H1 (cell line): ENCODE measurements at regions not wholly inside any gene's neighbourhood (a gene's known extent, or its start where the extent isn't known, plus 50 kb on each side); places are given as distances from the start of the nearest gene placed in this dataset.

Experiments used
- CTCF ChIA-PET: fragments of 300-600 bp; sonication (Branson Sonifier 250); formaldehyde crosslinking; loops from one replicate; lab custom pipeline; 2021; ENCODE audit not compliant: partially characterized antibody; lab: Charles Lee
- POLR2A ChIA-PET: fragments of 300-600 bp; sonication (Branson Sonifier 250); formaldehyde crosslinking; loops from one replicate; lab custom pipeline; 2021; ENCODE audit warnings: inconsistent platforms; ENCODE audit not compliant: partially characterized antibody; lab: Charles Lee
- DNase-seq, 2 experiments: peaks; one replicate each; pipeline versions ENCODE4 v3.0.0 to v3.0.0-alpha.2; 2010 to 2022; ENCODE audit warnings: low spot score in 2 of 2, low read depth in 1 of 2, mixed read lengths in 1 of 2
- FAIRE-seq: peaks from 2 replicates; lab custom pipeline; 2011; peaks lifted over from hg19 to GRCh38; lab: Jason Lieb, UNC
- H2AFZ ChIP-seq: 2 replicates; pipeline ENCODE4 v1.8.1; 2012; ENCODE audit warnings: low read length, inconsistent platforms
- H2AK5ac ChIP-seq: 2 replicates; pipeline ENCODE4 v1.6.1; 2013; ENCODE audit warnings: low read depth, low read length
- H2BK120ac ChIP-seq: replicated peaks from 2 replicates; pipeline ENCODE3; 2013; ENCODE audit warnings: low read depth, low read length, inconsistent platforms
- H2BK12ac ChIP-seq: 2 replicates; pipeline ENCODE4 v1.6.1; 2013; ENCODE audit warnings: low read depth, low read length
- H2BK15ac ChIP-seq: 2 replicates; pipeline ENCODE4 v1.6.1; 2013; ENCODE audit warnings: low read length
- H2BK20ac ChIP-seq: 2 replicates; pipeline ENCODE4 v1.6.1; 2013; ENCODE audit warnings: low read length
- H2BK5ac ChIP-seq: 2 replicates; pipeline ENCODE4 v1.6.1; 2013; ENCODE audit warnings: low read depth, low read length
- H3K14ac ChIP-seq: 2 replicates; pipeline ENCODE4 v1.6.1; 2013; ENCODE audit warnings: inconsistent platforms; ENCODE audit not compliant: insufficient read length
- H3K18ac ChIP-seq: 2 replicates; pipeline ENCODE4 v1.6.1; 2013; ENCODE audit warnings: low read length; ENCODE audit errors: extremely low read depth
- H3K23ac ChIP-seq: 2 replicates; pipeline ENCODE4 v1.6.1; 2013; ENCODE audit warnings: inconsistent platforms; ENCODE audit not compliant: insufficient read length
- H3K23me2 ChIP-seq: 2 replicates; pipeline ENCODE4 v1.6.1; 2013; ENCODE audit warnings: low read depth, low read length
- H3K27ac ChIP-seq: 2 replicates; pipeline ENCODE4 v1.6.1; 2011; ENCODE audit warnings: low read depth, low read length, inconsistent platforms
- H3K27me3 ChIP-seq, 4 experiments: replicated peaks in 1 of 4; 1 replicate in 1 of 4; 2 replicates in 3 of 4; pipeline versions ENCODE4 v1.6.1 to v1.8.1; 2011 to 2013; ENCODE audit warnings: low read length in 3 of 4, mild to moderate bottlenecking in 3 of 4, inconsistent platforms in 2 of 4, mixed read lengths in 2 of 4, moderate library complexity in 1 of 4; ENCODE audit not compliant: control insufficient read depth in 3 of 4, insufficient read depth in 3 of 4; ENCODE audit errors: extremely low read depth in 1 of 4
- H3K36me3 ChIP-seq, 4 experiments: 2 replicates each; pipeline versions ENCODE4 v1.6.1 to v1.8.1; 2011 to 2013; ENCODE audit warnings: mild to moderate bottlenecking in 4 of 4, low read length in 3 of 4, moderate library complexity in 2 of 4, control low read depth in 1 of 4, inconsistent platforms in 1 of 4; ENCODE audit not compliant: insufficient read depth in 4 of 4, control insufficient read depth in 2 of 4
- H3K4ac ChIP-seq: replicated peaks from 2 replicates; pipeline ENCODE3; 2013; ENCODE audit warnings: low read length, low read depth, mixed read lengths, inconsistent platforms; ENCODE audit not compliant: insufficient read length
- H3K4me1 ChIP-seq, 4 experiments: replicated peaks in 1 of 4; 1 replicate in 1 of 4; 2 replicates in 3 of 4; pipeline versions ENCODE4 v1.6.1 to v1.8.1; 2011 to 2013; ENCODE audit warnings: low read length in 3 of 4, inconsistent platforms in 2 of 4, mixed read lengths in 1 of 4; ENCODE audit not compliant: insufficient read depth in 4 of 4, control insufficient read depth in 3 of 4
- H3K4me2 ChIP-seq, 2 experiments: 2 replicates each; pipeline versions ENCODE4 v1.6.1 to v1.8.1; 2011 to 2013; ENCODE audit warnings: low read depth in 2 of 2, low read length in 2 of 2, control low read depth in 1 of 2, inconsistent platforms in 1 of 2, mild to moderate bottlenecking in 1 of 2; ENCODE audit not compliant: insufficient read depth in 1 of 2
- H3K4me3 ChIP-seq, 4 experiments: fragments of 200-600, 300-600 bp in 1 of 4; sonication (generic), shearing (Covaris generic), sonication (Bioruptor Twin) in 1 of 4; 2 replicates each; pipeline versions ENCODE4 v1.5.1 to v1.8.1; 2011 to 2016; ENCODE audit warnings: low read length in 4 of 4, low read depth in 3 of 4, control low read depth in 2 of 4, inconsistent platforms in 2 of 4, mild to moderate bottlenecking in 2 of 4, mixed read lengths in 1 of 4, moderate library complexity in 1 of 4; ENCODE audit not compliant: insufficient read depth in 2 of 4; ENCODE audit errors: extremely low read depth in 1 of 4
- H3K56ac ChIP-seq: replicated peaks from 2 replicates; pipeline ENCODE3; 2013; ENCODE audit warnings: low read depth, mild to moderate bottlenecking, mixed read lengths, low read length, inconsistent platforms; ENCODE audit not compliant: insufficient read length
- H3K79me1 ChIP-seq: 2 replicates; pipeline ENCODE4 v1.6.1; 2013; ENCODE audit warnings: low read depth, low read length, control low read depth
- H3K79me2 ChIP-seq, 2 experiments: 2 replicates each; pipeline versions ENCODE4 v1.6.1 to v1.8.1; 2012 to 2013; ENCODE audit warnings: low read length in 2 of 2, mild to moderate bottlenecking in 2 of 2, inconsistent platforms in 1 of 2; ENCODE audit not compliant: insufficient read depth in 2 of 2, control insufficient read depth in 1 of 2
- H3K9ac ChIP-seq, 4 experiments: replicated peaks in 1 of 4; 1 replicate in 1 of 4; 2 replicates in 3 of 4; pipeline versions ENCODE4 v1.6.1 to v1.8.1; 2011 to 2013; ENCODE audit warnings: low read depth in 3 of 4, low read length in 3 of 4, control low read depth in 2 of 4, mild to moderate bottlenecking in 2 of 4, moderate library complexity in 2 of 4, inconsistent platforms in 1 of 4; ENCODE audit errors: extremely low read depth in 1 of 4
- H3K9me3 ChIP-seq, 2 experiments: 2 replicates each; pipeline versions ENCODE4 v1.6.1 to v1.8.1; 2012 to 2013; ENCODE audit warnings: mild to moderate bottlenecking in 2 of 2, moderate library complexity in 2 of 2, control low read depth in 1 of 2, inconsistent platforms in 1 of 2, low read depth in 1 of 2, low read length in 1 of 2, mixed read lengths in 1 of 2; ENCODE audit not compliant: insufficient read depth in 2 of 2
- H4K20me1 ChIP-seq, 2 experiments: replicated peaks in 1 of 2; 2 replicates each; pipeline versions ENCODE3 to v1.8.1; 2011 to 2013; ENCODE audit warnings: inconsistent platforms in 2 of 2, low read length in 2 of 2, mild to moderate bottlenecking in 1 of 2; ENCODE audit not compliant: insufficient read depth in 2 of 2, control insufficient read depth in 1 of 2
- H4K5ac ChIP-seq: 2 replicates; pipeline ENCODE4 v1.6.1; 2013; ENCODE audit warnings: low read length, low read depth, mixed read lengths, inconsistent platforms; ENCODE audit not compliant: insufficient read length
- H4K8ac ChIP-seq: 2 replicates; pipeline ENCODE4 v1.8.0; 2013; ENCODE audit warnings: mild to moderate bottlenecking, moderate library complexity, low read length, inconsistent platforms; ENCODE audit not compliant: insufficient read depth; ENCODE audit errors: extremely low read depth
- H4K91ac ChIP-seq: replicated peaks from 2 replicates; pipeline ENCODE3; 2013; ENCODE audit warnings: low read length, mixed read lengths, inconsistent platforms; ENCODE audit not compliant: insufficient read length
- CBX8 ChIP-seq: fragments of 300-800, 300-1000 bp; sonication (generic); IDR thresholded peaks from 2 replicates; pipeline ENCODE4 v1.7.1; 2016; ENCODE audit warnings: low read depth, low read length, borderline replicate concordance
- FOSL1 ChIP-seq: IDR thresholded peaks from 2 replicates; pipeline ENCODE4 v1.6.1; 2011; ENCODE audit warnings: mild to moderate bottlenecking, low read depth, low read length, moderate library complexity; ENCODE audit not compliant: insufficient read depth
- GABPA ChIP-seq: IDR thresholded peaks from 2 replicates; pipeline ENCODE4 v1.6.1; 2011; ENCODE audit warnings: mild to moderate bottlenecking, low read length, moderate library complexity, borderline replicate concordance; ENCODE audit not compliant: insufficient read depth
- MAFK ChIP-seq: IDR thresholded peaks from 2 replicates; pipeline ENCODE4 v1.6.1; 2012; ENCODE audit warnings: low read depth, mild to moderate bottlenecking, improper control_type of control experiment, low read length
- NANOG ChIP-seq: IDR thresholded peaks from 2 replicates; pipeline ENCODE4 v1.6.1; 2011; ENCODE audit warnings: low read length, low read depth, mild to moderate bottlenecking, inconsistent platforms; ENCODE audit not compliant: insufficient read depth, poor library complexity, severe bottlenecking
- RFX5 ChIP-seq: IDR thresholded peaks from 2 replicates; pipeline ENCODE4 v1.6.1; 2011; ENCODE audit warnings: low read depth, low read length, improper control_type of control experiment, borderline replicate concordance
- RNF2 ChIP-seq: fragments of 200-900, 300-1000 bp; sonication (generic); IDR thresholded peaks from 2 replicates; pipeline ENCODE4 v1.7.1; 2016; ENCODE audit warnings: borderline replicate concordance, low read depth, mild to moderate bottlenecking, antibody characterized with exemption, low read length; ENCODE audit not compliant: poor library complexity, severe bottlenecking; ENCODE audit errors: missing control alignments
- RXRA ChIP-seq: IDR thresholded peaks from 2 replicates; pipeline ENCODE4 v1.6.1; 2011; ENCODE audit warnings: low read depth, mild to moderate bottlenecking, low read length, moderate library complexity; ENCODE audit not compliant: insufficient read depth
- SIX5 ChIP-seq: IDR thresholded peaks from 2 replicates; pipeline ENCODE4 v1.6.1; 2011; ENCODE audit warnings: mild to moderate bottlenecking, low read depth, low read length
- SP1 ChIP-seq: IDR thresholded peaks from 2 replicates; pipeline ENCODE4 v1.6.1; 2011; ENCODE audit warnings: low read depth, low read length
- SP2 ChIP-seq: IDR thresholded peaks from 2 replicates; pipeline ENCODE4 v1.6.1; 2012; ENCODE audit warnings: mild to moderate bottlenecking, low read length, inconsistent platforms
- SP4 ChIP-seq: IDR thresholded peaks from 2 replicates; pipeline ENCODE4 v1.6.1; 2012; ENCODE audit warnings: low read length, inconsistent platforms
- SRF ChIP-seq: IDR thresholded peaks from 2 replicates; pipeline ENCODE4 v1.6.1; 2011; ENCODE audit warnings: mild to moderate bottlenecking, low read depth, low read length, moderate library complexity
- TEAD4 ChIP-seq: IDR thresholded peaks from 2 replicates; pipeline ENCODE4 v1.6.1; 2012; ENCODE audit warnings: low read depth, low read length, inconsistent platforms, mixed read lengths
- USF2 ChIP-seq: IDR thresholded peaks from 2 replicates; pipeline ENCODE4 v1.6.1; 2011; ENCODE audit warnings: low read length, improper control_type of control experiment
- WGBS, 2 experiments: shearing (Covaris generic) in 1 of 2; methylation state at CpG; one replicate each; pipeline versions ENCODE4 v1.1.6 to v1.1.7; 2013 to 2015; ENCODE audit warnings: low lambda C conversion rate in 2 of 2, mixed read lengths in 2 of 2, inconsistent platforms in 1 of 2, low coverage in 1 of 2, missing lambda C conversion rate in 1 of 2; ENCODE audit not compliant: insufficient replicate concordance in 2 of 2, insufficient coverage in 1 of 2, insufficient read length in 1 of 2; ENCODE audit errors: extremely low coverage in 1 of 2, missing lambda C conversion rate in 1 of 2; 5-methylcytosine and 5-hydroxymethylcytosine counted together

GRCh38 chr1:195251900-195252299, 1356.3 kb downstream of the KCNT2 start:
- Histone ChIP-seq H2AK5ac (no peak overlapping the region), H2BK12ac (no peak overlapping the region), H4K91ac (no peak overlapping the region), H4K20me1 (no peaks in the 10 kb centered on the region), H2BK120ac (no peak overlapping the region), H3K9ac (no peak overlapping the region), H3K9me3 (no peaks in the 10 kb centered on the region), H3K27ac (no peak overlapping the region), H3K18ac (no peak overlapping the region), H3K56ac (no peak overlapping the region), H4K8ac (no peak overlapping the region), H3K4me3 (no peak overlapping the region), H2BK20ac (no peak overlapping the region), H3K79me2 (no peaks in the 10 kb centered on the region), H3K36me3 (no peaks in the 10 kb centered on the region), H3K4me2 (no peak overlapping the region), H3K27me3 (no peaks in the 10 kb centered on the region), H3K4me1 (no peaks in the 10 kb centered on the region), H3K14ac (no peak overlapping the region), H3K23me2 (no peaks in the 10 kb centered on the region; the same call in 1 of the 2 replicates), H3K4ac (no peak overlapping the region), H2BK15ac (no peak overlapping the region), H3K23ac (no peak overlapping the region), H4K5ac (no peak overlapping the region), H2AFZ (no peak overlapping the region), H3K79me1 (no peaks in the 10 kb centered on the region), H2BK5ac (no peak overlapping the region)
- no peak for FAIRE-seq
- DNase-seq = no peak
- 98% methylated on average over 4 of the region's 4 CpGs; no CpG with 5 or more reads in 1 of the 2 experiments for WGBS, 2 experiments
- ChIA-PET CTCF (no interaction called here), POLR2A (no interaction called here)
- TF ChIP-seq GABPA (no peak), RXRA (no peak), SIX5 (no peak), SP2 (no peak), FOSL1 (no peak), CBX8 (no peak), TEAD4 (no peak), SP1 (no peak), NANOG (no peak), MAFK (no peak), SRF (no peak), RFX5 (no peak), RNF2 (no peak), SP4 (no peak), USF2 (no peak)
